Neural cell (in vitro differentiated cells): ENCODE measurements at regions not wholly inside any gene's neighbourhood (a gene's known extent, or its start where the extent isn't known, plus 50 kb on each side); places are given as distances from the start of the nearest gene placed in this dataset.

Source experiments
- CTCF ChIP-seq: fragments of 450-650 bp; IDR thresholded peaks from 2 replicates; pipeline ENCODE4 v1.5.1; 2014; ENCODE audit warnings: antibody characterized with exemption, mild to moderate bottlenecking, moderate library complexity; ENCODE audit not compliant: poor library complexity, severe bottlenecking
- MXI1 ChIP-seq: fragments of 450-650 bp; conservative IDR thresholded peaks from 2 replicates; pipeline ENCODE4 v1.6.1; 2014; ENCODE audit warnings: antibody characterized with exemption, mild to moderate bottlenecking; ENCODE audit not compliant: poor library complexity, severe bottlenecking
- POLR2AphosphoS5 ChIP-seq: IDR thresholded peaks from 2 replicates; pipeline ENCODE4 v1.6.1; 2012

GRCh38 chr6:144675231-144675861 lies 390.2 kb downstream of the UTRN start:
- TF ChIP-seq CTCF: no peak
- no peak for TF ChIP-seq MXI1
- TF ChIP-seq POLR2AphosphoS5: no peak
